Suprapubic skin (tissue), 4 donors: ENCODE measurements at regions not wholly inside any gene's neighbourhood (a gene's known extent, or its start where the extent isn't known, plus 50 kb on each side); places are given as distances from the start of the nearest gene placed in this dataset.

ENCODE experiments used
- DNase-seq, 2 donors: peaks; one replicate each; pipeline ENCODE4 v3.0.0-alpha.2; 2019; ENCODE audit warnings: low spot score in 2 of 2
- H3K27ac ChIP-seq: fragments of 200-600 bp; sonication (generic); one replicate; pipeline ENCODE4 v1.5.1; 2019
- H3K27me3 ChIP-seq: fragments of 200-600 bp; sonication (generic); one replicate; pipeline ENCODE4 v1.5.1; 2019
- H3K36me3 ChIP-seq: fragments of 200-600 bp; sonication (generic); one replicate; pipeline ENCODE4 v1.5.1; 2019
- H3K4me1 ChIP-seq: fragments of 200-600 bp; sonication (generic); one replicate; pipeline ENCODE4 v1.5.1; 2019
- H3K4me3 ChIP-seq: fragments of 200-600 bp; sonication (generic); one replicate; pipeline ENCODE4 v1.5.1; 2019; ENCODE audit warnings: mild to moderate bottlenecking
- H3K9me3 ChIP-seq: fragments of 200-600 bp; sonication (generic); one replicate; pipeline ENCODE4 v1.5.1; 2019
- EP300 ChIP-seq: sonication (generic); formaldehyde crosslinking; IDR thresholded peaks from one replicate; pipeline ENCODE4 v1.6.1; 2017; ENCODE audit warnings: antibody characterized with exemption
- POLR2A ChIP-seq, 2 donors: fragments of 450-650 bp; IDR thresholded peaks; one replicate each; pipeline ENCODE4 v1.6.1; 2017; ENCODE audit warnings: antibody characterized with exemption in 2 of 2, mild to moderate bottlenecking in 2 of 2, moderate library complexity in 2 of 2
- POLR2AphosphoS5 ChIP-seq, 3 donors: sonication (generic); formaldehyde crosslinking; IDR thresholded peaks; one replicate each; pipeline ENCODE4 v1.6.1; 2017; ENCODE audit warnings: antibody characterized with exemption in 3 of 3
- WGBS: methylation state at CpG from one replicate; pipeline ENCODE4 v1.1.5; 2018; 5-methylcytosine and 5-hydroxymethylcytosine counted together
- TF ChIP-seq, protein P1 (sequence below), 2 donors: fragments of 200-600 bp in 1 of 2; fragments of 450-650 bp in 1 of 2; sonication (generic) in 1 of 2; IDR thresholded peaks; one replicate each; pipeline ENCODE4 v1.5.1; 2016 to 2019; ENCODE audit warnings: antibody characterized with exemption in 2 of 2, mild to moderate bottlenecking in 1 of 2, moderate library complexity in 1 of 2

DNA sequence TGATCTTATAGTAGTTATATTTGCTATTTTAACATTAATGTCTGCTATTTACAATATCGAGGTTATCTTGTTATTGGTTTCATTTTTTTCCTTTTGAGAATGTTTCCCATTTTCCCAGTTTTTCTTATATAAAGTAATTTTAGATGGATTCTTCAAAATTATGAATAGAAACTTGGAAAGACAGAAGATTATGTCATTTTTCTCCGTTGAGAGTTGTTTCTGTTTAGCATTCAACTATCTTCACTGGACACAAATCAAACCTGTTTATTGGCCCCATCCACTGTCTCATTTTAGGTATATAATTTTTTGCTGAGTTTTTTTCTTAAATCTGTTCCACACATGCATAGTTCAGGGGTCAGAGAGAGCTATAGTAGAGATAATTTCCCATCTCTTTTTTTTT, 1430.9 kb upstream of the MIR17HG start:
- Histone ChIP-seq H3K27ac (no peak overlapping the region), H3K4me1 (no peaks in the 10 kb centered on the region), H3K4me3 (no peak overlapping the region), H3K36me3 (no peaks in the 10 kb centered on the region), H3K27me3 (no peaks in the 10 kb centered on the region), H3K9me3 (no peaks in the 10 kb centered on the region)
- 67% methylated on average over 2 of the region's 2 CpGs for WGBS
- DNase-seq: no peak
- no peak for TF ChIP-seq POLR2AphosphoS5 (IDR thresholded peaks at IDR 0.05)
- no peak for TF ChIP-seq POLR2A (IDR thresholded peaks at IDR 0.05)
- no peak for TF ChIP-seq EP300
- TF ChIP-seq, protein P1, sequence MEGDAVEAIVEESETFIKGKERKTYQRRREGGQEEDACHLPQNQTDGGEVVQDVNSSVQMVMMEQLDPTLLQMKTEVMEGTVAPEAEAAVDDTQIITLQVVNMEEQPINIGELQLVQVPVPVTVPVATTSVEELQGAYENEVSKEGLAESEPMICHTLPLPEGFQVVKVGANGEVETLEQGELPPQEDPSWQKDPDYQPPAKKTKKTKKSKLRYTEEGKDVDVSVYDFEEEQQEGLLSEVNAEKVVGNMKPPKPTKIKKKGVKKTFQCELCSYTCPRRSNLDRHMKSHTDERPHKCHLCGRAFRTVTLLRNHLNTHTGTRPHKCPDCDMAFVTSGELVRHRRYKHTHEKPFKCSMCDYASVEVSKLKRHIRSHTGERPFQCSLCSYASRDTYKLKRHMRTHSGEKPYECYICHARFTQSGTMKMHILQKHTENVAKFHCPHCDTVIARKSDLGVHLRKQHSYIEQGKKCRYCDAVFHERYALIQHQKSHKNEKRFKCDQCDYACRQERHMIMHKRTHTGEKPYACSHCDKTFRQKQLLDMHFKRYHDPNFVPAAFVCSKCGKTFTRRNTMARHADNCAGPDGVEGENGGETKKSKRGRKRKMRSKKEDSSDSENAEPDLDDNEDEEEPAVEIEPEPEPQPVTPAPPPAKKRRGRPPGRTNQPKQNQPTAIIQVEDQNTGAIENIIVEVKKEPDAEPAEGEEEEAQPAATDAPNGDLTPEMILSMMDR (IDR thresholded peaks at IDR 0.05): no peak

DNA sequence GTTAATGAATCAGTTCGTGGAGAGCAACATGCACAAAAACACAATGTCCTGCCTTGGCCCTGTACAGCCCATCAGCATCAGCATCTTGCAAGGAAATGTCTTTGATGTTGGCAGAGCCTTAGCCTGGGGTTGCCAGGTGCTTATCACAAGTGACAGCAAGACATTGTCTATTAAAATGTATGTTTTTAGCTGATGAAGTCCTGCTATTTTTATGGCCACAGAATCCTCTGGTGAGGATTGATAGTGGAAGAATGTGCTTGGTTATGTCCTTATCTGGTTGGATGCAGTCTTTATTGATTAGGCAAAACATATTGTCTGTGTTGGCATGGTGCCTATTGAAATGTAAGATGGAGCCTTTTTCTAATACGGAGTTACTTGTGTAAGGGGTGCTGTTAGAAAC, 1427.0 kb upstream of the MIR17HG start:
- WGBS: 57% methylated on average over 2 of the region's 2 CpGs
- no peak for DNase-seq
- Histone ChIP-seq H3K27ac (no peak overlapping the region), H3K9me3 (no peaks in the 10 kb centered on the region), H3K36me3 (no peaks in the 10 kb centered on the region), H3K27me3 (no peaks in the 10 kb centered on the region), H3K4me1 (no peaks in the 10 kb centered on the region), H3K4me3 (no peak overlapping the region)
- TF ChIP-seq EP300 (no peak), POLR2AphosphoS5 (IDR thresholded peaks at IDR 0.05) (no peak)
- TF ChIP-seq, protein P1 (IDR thresholded peaks at IDR 0.05): no peak

DNA sequence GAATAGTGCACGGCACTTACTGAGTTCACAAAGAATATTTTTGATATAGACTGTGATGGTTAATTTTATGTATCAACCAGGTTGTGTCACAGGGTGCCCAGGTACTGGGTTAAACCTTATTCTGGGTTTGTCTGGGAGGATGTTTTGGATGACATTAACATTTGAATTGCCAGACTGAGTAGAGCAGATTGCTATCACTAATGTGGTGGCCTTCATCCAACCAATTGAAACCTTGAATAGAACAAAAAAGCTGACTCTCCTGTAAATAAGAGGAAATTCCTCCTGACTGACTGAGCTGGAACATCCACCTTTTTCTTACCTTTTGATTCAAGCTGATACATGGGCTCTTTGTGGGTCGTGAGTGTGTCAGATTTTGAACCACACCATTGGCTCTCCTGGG, 1424.4 kb upstream of the MIR17HG start:
- no peak for DNase-seq
- 92% methylated on average over 2 of the region's 2 CpGs for WGBS
- Histone ChIP-seq H3K9me3 (no peaks in the 10 kb centered on the region), H3K36me3 (no peaks in the 10 kb centered on the region), H3K4me3 (no peak overlapping the region), H3K27ac (no peak overlapping the region), H3K27me3 (no peaks in the 10 kb centered on the region), H3K4me1 (no peaks in the 10 kb centered on the region)
- TF ChIP-seq, protein P1 (IDR thresholded peaks at IDR 0.05): no peak
- TF ChIP-seq POLR2A (IDR thresholded peaks at IDR 0.05) (no peak), POLR2AphosphoS5 (IDR thresholded peaks at IDR 0.05) (no peak), EP300 (no peak)

DNA sequence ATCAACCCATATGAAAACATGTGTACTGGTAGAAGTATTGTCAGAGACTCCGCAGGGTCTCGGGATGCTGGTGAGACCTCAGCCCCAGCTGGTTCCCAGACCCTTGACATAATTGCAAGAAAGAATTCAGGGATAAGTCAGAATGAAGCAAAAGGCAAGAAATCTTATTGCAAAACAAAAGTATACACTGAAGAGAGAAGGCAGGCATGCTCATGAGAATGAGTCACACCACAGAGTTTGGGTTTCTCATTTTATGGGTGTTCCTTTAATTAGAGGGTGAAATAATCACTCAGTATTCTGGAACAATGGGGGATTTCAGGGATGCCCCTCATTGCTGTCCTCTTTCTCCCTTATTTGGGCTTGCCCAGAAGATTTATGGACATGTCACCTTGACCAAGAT, 1423.8 kb upstream of the MIR17HG start:
- no peaks in the 10 kb centered on the region for H3K9me3 ChIP-seq
- H3K27ac ChIP-seq: no peak overlapping the region
- 78% methylated on average over 2 of the region's 2 CpGs for WGBS
- no peaks in the 10 kb centered on the region for H3K27me3 ChIP-seq
- no peaks in the 10 kb centered on the region for H3K4me1 ChIP-seq
- no peak overlapping the region for H3K4me3 ChIP-seq
- no peaks in the 10 kb centered on the region for H3K36me3 ChIP-seq
- TF ChIP-seq POLR2A (IDR thresholded peaks at IDR 0.05) (no peak), EP300 (no peak), POLR2AphosphoS5 (IDR thresholded peaks at IDR 0.05) (no peak)
- TF ChIP-seq, protein P1 (IDR thresholded peaks at IDR 0.05): no peak
- no peak for DNase-seq

DNA sequence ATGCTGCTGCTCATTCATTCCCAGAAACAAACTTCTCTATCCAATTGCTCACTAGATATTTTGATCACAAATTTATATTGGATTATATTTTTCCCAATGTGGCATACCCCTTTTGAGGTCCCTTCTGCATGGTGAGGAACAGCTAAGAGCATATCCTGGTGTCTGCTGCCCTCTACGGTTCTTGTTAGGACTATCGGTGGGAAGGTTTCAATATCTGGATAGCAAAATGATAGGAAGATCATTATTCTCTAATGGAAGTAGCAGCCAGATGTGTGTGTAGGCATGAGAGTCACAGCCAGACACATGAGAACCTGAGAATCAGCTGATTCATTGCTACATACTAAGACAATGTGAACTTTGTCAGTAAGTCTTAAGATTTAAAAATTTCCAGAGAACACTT, 1422.4 kb upstream of the MIR17HG start:
- Histone ChIP-seq H3K27ac (no peak overlapping the region), H3K36me3 (no peaks in the 10 kb centered on the region), H3K9me3 (no peaks in the 10 kb centered on the region), H3K4me1 (no peaks in the 10 kb centered on the region), H3K4me3 (no peak overlapping the region), H3K27me3 (no peaks in the 10 kb centered on the region)
- 42% methylated on average over 2 of the region's 2 CpGs for WGBS
- TF ChIP-seq EP300 (no peak), POLR2A (IDR thresholded peaks at IDR 0.05) (no peak)
- TF ChIP-seq, protein P1 (IDR thresholded peaks at IDR 0.05): no peak
- no peak for DNase-seq
